ENCODE measurements at regions not wholly inside any gene's neighbourhood (a gene's known extent, or its start where the extent isn't known, plus 50 kb on each side); places are given as distances from the start of the nearest gene placed in this dataset.

- H3K27me3 ChIP-seq (ENCODE audit: control insufficient read depth in 1 of 2, insufficient read depth in 2 of 2, low read length in 2 of 2), result no peaks in the 10 kb centered on the region
- no peaks in the 10 kb centered on the region for H3K4me1 ChIP-seq (ENCODE audit: control insufficient read depth in 1 of 2, insufficient read depth in 2 of 2, low read length in 2 of 2)
- H3K36me3 ChIP-seq (ENCODE audit: control insufficient read depth in 1 of 2, insufficient read depth in 2 of 2, low read length in 2 of 2), result no peaks in the 10 kb centered on the region
- no peaks in the 10 kb centered on the region for H3K9me3 ChIP-seq (ENCODE audit: control insufficient read depth in 1 of 2, low read length in 2 of 2)
- no peak overlapping the region for H3K9ac ChIP-seq (ENCODE audit: low read depth in 1 of 2, low read length in 2 of 2)
- no peak overlapping the region for H3K27ac ChIP-seq (ENCODE audit: low read depth, low read length)
- no peak overlapping the region for H3K4me3 ChIP-seq (ENCODE audit: low read depth in 1 of 2, low read length in 2 of 2)
Measured at GRCh38 chr11:15371533-15371932, 256.8 kb downstream of the INSC start.

- H3K4me3 ChIP-seq (ENCODE audit: low read depth in 1 of 2, low read length in 2 of 2), result no peak overlapping the region
- no peak overlapping the region for H3K9ac ChIP-seq (ENCODE audit: low read depth in 1 of 2, low read length in 2 of 2)
- no peaks in the 10 kb centered on the region for H3K36me3 ChIP-seq (ENCODE audit: control insufficient read depth in 1 of 2, insufficient read depth in 2 of 2, low read length in 2 of 2)
- H3K27me3 ChIP-seq (ENCODE audit: control insufficient read depth in 1 of 2, insufficient read depth in 2 of 2, low read length in 2 of 2), result no peaks in the 10 kb centered on the region
- no peaks in the 10 kb centered on the region for H3K9me3 ChIP-seq (ENCODE audit: control insufficient read depth in 1 of 2, low read length in 2 of 2)
- no peak overlapping the region for H3K27ac ChIP-seq (ENCODE audit: low read depth, low read length)
- H3K4me1 ChIP-seq (ENCODE audit: control insufficient read depth in 1 of 2, insufficient read depth in 2 of 2, low read length in 2 of 2), result no peaks in the 10 kb centered on the region
Measured at GRCh38 chr11:15374418-15374817, 259.7 kb downstream of the INSC start.

- Histone ChIP-seq H3K27me3 (ENCODE audit: control insufficient read depth in 1 of 2, insufficient read depth in 2 of 2, low read length in 2 of 2) (no peaks in the 10 kb centered on the region), H3K4me3 (ENCODE audit: low read depth in 1 of 2, low read length in 2 of 2) (no peak overlapping the region), H3K9ac (ENCODE audit: low read depth in 1 of 2, low read length in 2 of 2) (no peak overlapping the region), H3K36me3 (ENCODE audit: control insufficient read depth in 1 of 2, insufficient read depth in 2 of 2, low read length in 2 of 2) (no peaks in the 10 kb centered on the region), H3K4me1 (ENCODE audit: control insufficient read depth in 1 of 2, insufficient read depth in 2 of 2, low read length in 2 of 2) (no peaks in the 10 kb centered on the region), H3K27ac (ENCODE audit: low read depth, low read length) (no peak overlapping the region), H3K9me3 (ENCODE audit: control insufficient read depth in 1 of 2, low read length in 2 of 2) (no peaks in the 10 kb centered on the region)
Measured at GRCh38 chr11:15378941-15379340, 264.2 kb downstream of the INSC start.

GRCh38 chr11:15379483-15379882 is 264.8 kb downstream of the INSC start:
- Histone ChIP-seq H3K27ac (ENCODE audit: low read depth, low read length) (no peak overlapping the region), H3K4me3 (ENCODE audit: low read depth in 1 of 2, low read length in 2 of 2) (no peak overlapping the region), H3K36me3 (ENCODE audit: control insufficient read depth in 1 of 2, insufficient read depth in 2 of 2, low read length in 2 of 2) (no peaks in the 10 kb centered on the region), H3K4me1 (ENCODE audit: control insufficient read depth in 1 of 2, insufficient read depth in 2 of 2, low read length in 2 of 2) (no peaks in the 10 kb centered on the region), H3K27me3 (ENCODE audit: control insufficient read depth in 1 of 2, insufficient read depth in 2 of 2, low read length in 2 of 2) (no peaks in the 10 kb centered on the region), H3K9me3 (ENCODE audit: control insufficient read depth in 1 of 2, low read length in 2 of 2) (no peaks in the 10 kb centered on the region), H3K9ac (ENCODE audit: low read depth in 1 of 2, low read length in 2 of 2) (no peak overlapping the region)

DNA sequence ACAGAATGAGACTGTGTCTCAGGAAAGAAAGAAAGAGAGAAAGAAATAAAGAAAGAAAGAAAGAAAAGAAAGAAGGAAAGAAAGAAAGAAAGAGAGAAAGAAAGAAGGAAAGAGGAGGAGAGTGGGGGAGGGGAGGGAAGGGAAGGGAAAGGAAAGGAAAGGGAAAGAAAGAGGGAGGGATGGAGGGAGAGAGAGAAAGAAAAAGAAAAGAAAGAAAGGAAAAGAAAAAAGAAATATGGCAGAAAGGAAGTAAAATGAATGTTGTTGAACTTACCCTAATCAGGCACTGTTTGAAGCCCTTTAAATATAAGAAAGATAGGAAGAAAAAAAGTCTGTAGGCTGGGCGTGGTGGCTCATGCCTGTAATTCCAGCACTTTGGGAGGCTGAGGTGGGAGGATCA is 276.1 kb downstream of the INSC start:
- Histone ChIP-seq H3K9ac (ENCODE audit: low read depth in 1 of 2, low read length in 2 of 2) (no peak overlapping the region), H3K27me3 (ENCODE audit: control insufficient read depth in 1 of 2, insufficient read depth in 2 of 2, low read length in 2 of 2) (no peaks in the 10 kb centered on the region), H3K4me3 (ENCODE audit: low read depth in 1 of 2, low read length in 2 of 2) (no peak overlapping the region), H3K9me3 (ENCODE audit: control insufficient read depth in 1 of 2, low read length in 2 of 2) (peaks cover 0 to 3% of the 10 kb centered on the region in 2 donors), H3K4me1 (ENCODE audit: control insufficient read depth in 1 of 2, insufficient read depth in 2 of 2, low read length in 2 of 2) (no peaks in the 10 kb centered on the region), H3K27ac (ENCODE audit: low read depth, low read length) (no peak overlapping the region), H3K36me3 (ENCODE audit: control insufficient read depth in 1 of 2, insufficient read depth in 2 of 2, low read length in 2 of 2) (no peaks in the 10 kb centered on the region)

DNA sequence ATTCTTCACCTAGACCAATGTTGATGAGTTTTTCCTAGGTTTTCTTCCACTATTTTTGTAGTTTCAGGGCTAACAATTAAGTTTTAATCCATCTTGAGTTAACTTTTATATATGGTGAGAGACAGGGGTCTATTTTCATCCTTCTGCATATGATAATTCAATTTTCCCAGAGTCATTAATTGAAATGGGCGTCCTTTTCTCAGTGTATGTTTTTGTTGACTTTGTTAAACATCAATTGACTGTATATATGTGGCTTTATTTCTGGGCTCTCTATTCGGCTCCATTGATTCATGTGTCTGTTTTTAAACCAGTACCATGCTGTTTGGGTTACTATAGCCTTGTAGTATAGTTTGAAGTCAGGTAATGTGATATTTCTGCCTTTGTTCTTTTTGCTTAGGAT is 282.1 kb downstream of the INSC start:
- Histone ChIP-seq H3K9me3 (ENCODE audit: control insufficient read depth in 1 of 2, low read length in 2 of 2) (peaks cover 0 to 3% of the 10 kb centered on the region in 2 donors), H3K4me1 (ENCODE audit: control insufficient read depth in 1 of 2, insufficient read depth in 2 of 2, low read length in 2 of 2) (no peaks in the 10 kb centered on the region), H3K27ac (ENCODE audit: low read depth, low read length) (no peak overlapping the region), H3K9ac (ENCODE audit: low read depth in 1 of 2, low read length in 2 of 2) (no peak overlapping the region), H3K4me3 (ENCODE audit: low read depth in 1 of 2, low read length in 2 of 2) (no peak overlapping the region), H3K27me3 (ENCODE audit: control insufficient read depth in 1 of 2, insufficient read depth in 2 of 2, low read length in 2 of 2) (no peaks in the 10 kb centered on the region), H3K36me3 (ENCODE audit: control insufficient read depth in 1 of 2, insufficient read depth in 2 of 2, low read length in 2 of 2) (no peaks in the 10 kb centered on the region)

DNA sequence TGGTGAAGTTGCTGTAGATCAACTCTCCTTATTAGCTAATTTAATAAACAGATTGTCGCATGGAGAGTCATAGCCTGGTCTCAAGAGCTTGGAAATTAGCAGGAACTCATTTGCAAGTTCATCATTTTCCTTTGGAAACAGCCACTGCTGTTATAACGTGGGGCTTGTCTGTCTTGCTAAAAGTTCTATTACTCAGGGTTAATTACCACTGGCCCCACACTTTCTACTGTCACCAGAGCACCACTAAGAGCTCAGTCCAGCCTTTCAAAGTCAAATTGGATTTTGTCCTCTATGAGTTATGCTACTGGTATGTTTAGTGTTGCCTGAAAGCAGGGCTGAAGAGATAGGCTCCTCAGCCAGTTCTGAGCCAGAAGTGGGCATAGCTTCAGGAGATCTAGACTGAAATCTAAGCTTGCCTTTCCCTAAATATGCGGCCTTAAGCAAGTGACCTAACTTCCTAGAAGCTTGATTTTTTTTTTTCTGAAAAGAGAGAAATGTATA is 292.2 kb downstream of the INSC start:
- no peaks in the 10 kb centered on the region for H3K36me3 ChIP-seq (ENCODE audit: control insufficient read depth in 1 of 2, insufficient read depth in 2 of 2, low read length in 2 of 2)
- no peak overlapping the region for H3K4me3 ChIP-seq (ENCODE audit: low read depth in 1 of 2, low read length in 2 of 2)
- H3K9ac ChIP-seq (ENCODE audit: low read depth in 1 of 2, low read length in 2 of 2), result no peak overlapping the region
- H3K9me3 ChIP-seq (ENCODE audit: control insufficient read depth in 1 of 2, low read length in 2 of 2), result peaks cover 0 to 3% of the 10 kb centered on the region in 2 donors
- H3K27ac ChIP-seq (ENCODE audit: low read depth, low read length), result no peak overlapping the region
- H3K27me3 ChIP-seq (ENCODE audit: control insufficient read depth in 1 of 2, insufficient read depth in 2 of 2, low read length in 2 of 2), result no peaks in the 10 kb centered on the region
- H3K4me1 ChIP-seq (ENCODE audit: control insufficient read depth in 1 of 2, insufficient read depth in 2 of 2, low read length in 2 of 2), result no peaks in the 10 kb centered on the region

GRCh38 chr11:15412054-15412453 is 297.3 kb downstream of the INSC start:
- Histone ChIP-seq H3K4me1 (ENCODE audit: control insufficient read depth in 1 of 2, insufficient read depth in 2 of 2, low read length in 2 of 2) (no peaks in the 10 kb centered on the region), H3K27me3 (ENCODE audit: control insufficient read depth in 1 of 2, insufficient read depth in 2 of 2, low read length in 2 of 2) (peaks cover 0 to 3% of the 10 kb centered on the region in 2 donors), H3K27ac (ENCODE audit: low read depth, low read length) (no peak overlapping the region), H3K9me3 (ENCODE audit: control insufficient read depth in 1 of 2, low read length in 2 of 2) (no peaks in the 10 kb centered on the region), H3K4me3 (ENCODE audit: low read depth in 1 of 2, low read length in 2 of 2) (no peak overlapping the region), H3K36me3 (ENCODE audit: control insufficient read depth in 1 of 2, insufficient read depth in 2 of 2, low read length in 2 of 2) (no peaks in the 10 kb centered on the region), H3K9ac (ENCODE audit: low read depth in 1 of 2, low read length in 2 of 2) (no peak overlapping the region)

DNA sequence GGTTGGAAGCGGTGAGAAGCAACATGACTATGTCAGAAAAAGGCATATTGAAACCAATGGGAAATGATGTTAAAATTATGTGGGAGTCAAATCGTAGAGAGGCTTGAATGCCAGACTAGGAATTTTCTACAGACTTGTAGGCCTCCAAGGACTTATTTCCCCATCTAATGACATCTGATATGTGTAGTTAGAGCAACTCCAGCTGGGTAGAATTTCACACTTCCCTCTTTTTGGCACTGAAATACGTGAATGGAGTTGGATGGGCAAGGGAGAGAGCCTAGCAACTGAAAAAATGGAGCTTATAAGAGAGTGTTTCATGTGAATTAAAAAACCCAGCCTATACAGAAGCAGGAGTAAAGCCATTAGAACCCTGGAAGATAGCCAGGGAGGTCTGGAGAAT is 304.2 kb downstream of the INSC start:
- no peaks in the 10 kb centered on the region for H3K36me3 ChIP-seq (ENCODE audit: control insufficient read depth in 1 of 2, insufficient read depth in 2 of 2, low read length in 2 of 2)
- H3K27me3 ChIP-seq (ENCODE audit: control insufficient read depth in 1 of 2, insufficient read depth in 2 of 2, low read length in 2 of 2), result peaks cover 0 to 3% of the 10 kb centered on the region in 2 donors
- no peak overlapping the region for H3K27ac ChIP-seq (ENCODE audit: low read depth, low read length)
- no peaks in the 10 kb centered on the region for H3K9me3 ChIP-seq (ENCODE audit: control insufficient read depth in 1 of 2, low read length in 2 of 2)
- H3K9ac ChIP-seq (ENCODE audit: low read depth in 1 of 2, low read length in 2 of 2), result no peak overlapping the region
- no peak overlapping the region for H3K4me3 ChIP-seq (ENCODE audit: low read depth in 1 of 2, low read length in 2 of 2)
- H3K4me1 ChIP-seq (ENCODE audit: control insufficient read depth in 1 of 2, insufficient read depth in 2 of 2, low read length in 2 of 2), result no peaks in the 10 kb centered on the region

- H3K9me3 ChIP-seq (ENCODE audit: control insufficient read depth in 1 of 2, low read length in 2 of 2), result no peaks in the 10 kb centered on the region
- no peak overlapping the region for H3K27ac ChIP-seq (ENCODE audit: low read depth, low read length)
- H3K4me1 ChIP-seq (ENCODE audit: control insufficient read depth in 1 of 2, insufficient read depth in 2 of 2, low read length in 2 of 2), result no peaks in the 10 kb centered on the region
- H3K9ac ChIP-seq (ENCODE audit: low read depth in 1 of 2, low read length in 2 of 2), result no peak overlapping the region
- H3K4me3 ChIP-seq (ENCODE audit: low read depth in 1 of 2, low read length in 2 of 2), result no peak overlapping the region
- H3K27me3 ChIP-seq (ENCODE audit: control insufficient read depth in 1 of 2, insufficient read depth in 2 of 2, low read length in 2 of 2), result peaks cover 0 to under 1% of the 10 kb centered on the region in 2 donors
- no peaks in the 10 kb centered on the region for H3K36me3 ChIP-seq (ENCODE audit: control insufficient read depth in 1 of 2, insufficient read depth in 2 of 2, low read length in 2 of 2)
Measured at GRCh38 chr11:15419696-15420095, 305.0 kb downstream of the INSC start.

DNA sequence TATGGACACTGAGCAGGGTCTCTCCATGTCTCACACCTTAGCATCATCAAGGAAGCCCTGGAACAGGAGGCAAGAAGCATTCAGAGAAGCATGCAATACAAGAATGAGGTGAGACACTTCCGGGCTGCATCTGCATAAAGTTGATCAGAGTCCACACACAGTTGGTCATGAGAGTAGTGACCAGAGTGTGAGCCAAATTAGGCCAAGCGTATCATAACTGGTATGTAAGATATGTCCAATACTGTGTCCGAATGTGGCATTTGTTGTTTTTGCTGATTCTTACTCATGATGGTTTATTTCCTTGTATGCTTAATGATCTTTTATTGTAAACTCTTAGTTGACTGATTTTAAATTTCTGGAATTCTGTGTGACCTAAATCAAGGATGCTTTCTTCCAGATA is 315.7 kb downstream of the INSC start:
- Histone ChIP-seq H3K9ac (ENCODE audit: low read depth in 1 of 2, low read length in 2 of 2) (no peak overlapping the region), H3K9me3 (ENCODE audit: control insufficient read depth in 1 of 2, low read length in 2 of 2) (no peaks in the 10 kb centered on the region), H3K27ac (ENCODE audit: low read depth, low read length) (no peak overlapping the region), H3K4me3 (ENCODE audit: low read depth in 1 of 2, low read length in 2 of 2) (no peak overlapping the region), H3K27me3 (ENCODE audit: control insufficient read depth in 1 of 2, insufficient read depth in 2 of 2, low read length in 2 of 2) (no peaks in the 10 kb centered on the region), H3K36me3 (ENCODE audit: control insufficient read depth in 1 of 2, insufficient read depth in 2 of 2, low read length in 2 of 2) (no peaks in the 10 kb centered on the region), H3K4me1 (ENCODE audit: control insufficient read depth in 1 of 2, insufficient read depth in 2 of 2, low read length in 2 of 2) (no peaks in the 10 kb centered on the region)
